HK-2 (cell line): ENCODE measurements at regions not wholly inside any gene's neighbourhood (a gene's known extent, or its start where the extent isn't known, plus 50 kb on each side); places are given as distances from the start of the nearest gene placed in this dataset.

ENCODE experiments used
- DNase-seq: peaks from one replicate; pipeline ENCODE4 v3.0.0-alpha.2; 2018; ENCODE audit not compliant: unreplicated experiment

DNA sequence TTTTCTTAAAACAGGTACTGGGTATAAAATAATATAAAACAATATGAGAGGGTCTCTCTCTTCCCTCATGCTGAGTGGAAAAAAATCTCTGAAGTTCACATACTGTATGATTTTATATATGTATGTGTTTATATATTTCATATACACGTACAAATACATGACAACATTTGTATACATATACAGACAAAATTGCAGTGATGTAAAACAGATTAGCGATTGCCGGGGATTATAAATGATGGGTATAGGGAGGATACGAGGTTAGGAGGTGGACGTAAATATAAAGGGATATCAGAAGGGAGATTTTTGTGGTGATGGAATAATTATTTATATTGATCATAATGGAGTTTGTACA is 194.8 kb upstream of the PRSS16 start:
- DNase-seq = no peak

GRCh38 chr6:27053738-27054137 is 193.8 kb upstream of the PRSS16 start:
- no peak for DNase-seq

GRCh38 chr6:27056615-27057014 is 190.9 kb upstream of the PRSS16 start:
- DNase-seq = no peak

DNA sequence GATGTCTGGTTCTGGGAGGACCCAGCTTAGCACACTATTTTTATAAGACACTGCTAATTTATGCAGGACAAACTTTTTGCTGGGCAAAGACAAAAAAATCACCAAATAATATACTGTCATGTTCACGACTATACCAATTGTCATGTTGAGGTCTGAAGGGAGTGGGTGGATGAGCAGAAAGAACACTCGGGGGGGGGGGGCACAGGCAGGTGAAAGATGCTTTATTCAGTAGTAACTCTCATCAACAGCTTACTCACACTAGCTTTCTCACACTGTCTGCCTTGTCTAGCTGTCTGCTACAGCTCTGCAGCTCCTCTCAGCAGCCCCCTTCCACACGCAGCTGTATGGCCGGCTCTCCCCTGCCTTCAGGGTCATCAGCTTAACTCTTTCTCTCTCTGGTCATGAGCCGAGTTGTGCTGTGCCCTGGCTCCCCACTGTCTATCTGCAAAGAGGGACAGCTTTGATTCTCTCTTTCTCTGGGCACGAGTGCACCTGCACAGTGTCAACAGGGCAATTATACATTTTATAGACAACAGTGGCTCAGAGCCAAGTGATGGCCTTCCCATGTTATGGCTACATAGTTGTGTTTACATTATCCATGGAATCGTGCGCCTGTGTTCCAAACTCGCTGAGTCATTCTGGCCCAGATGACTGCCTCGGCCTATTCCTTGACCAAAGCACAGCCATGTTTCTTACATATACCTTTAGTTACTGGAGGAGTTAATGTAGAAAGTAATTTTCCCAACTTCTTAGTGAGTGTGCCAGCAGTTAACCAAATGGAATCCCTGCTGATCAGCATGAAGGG is 187.7 kb upstream of the PRSS16 start:
- no peak for DNase-seq

DNA sequence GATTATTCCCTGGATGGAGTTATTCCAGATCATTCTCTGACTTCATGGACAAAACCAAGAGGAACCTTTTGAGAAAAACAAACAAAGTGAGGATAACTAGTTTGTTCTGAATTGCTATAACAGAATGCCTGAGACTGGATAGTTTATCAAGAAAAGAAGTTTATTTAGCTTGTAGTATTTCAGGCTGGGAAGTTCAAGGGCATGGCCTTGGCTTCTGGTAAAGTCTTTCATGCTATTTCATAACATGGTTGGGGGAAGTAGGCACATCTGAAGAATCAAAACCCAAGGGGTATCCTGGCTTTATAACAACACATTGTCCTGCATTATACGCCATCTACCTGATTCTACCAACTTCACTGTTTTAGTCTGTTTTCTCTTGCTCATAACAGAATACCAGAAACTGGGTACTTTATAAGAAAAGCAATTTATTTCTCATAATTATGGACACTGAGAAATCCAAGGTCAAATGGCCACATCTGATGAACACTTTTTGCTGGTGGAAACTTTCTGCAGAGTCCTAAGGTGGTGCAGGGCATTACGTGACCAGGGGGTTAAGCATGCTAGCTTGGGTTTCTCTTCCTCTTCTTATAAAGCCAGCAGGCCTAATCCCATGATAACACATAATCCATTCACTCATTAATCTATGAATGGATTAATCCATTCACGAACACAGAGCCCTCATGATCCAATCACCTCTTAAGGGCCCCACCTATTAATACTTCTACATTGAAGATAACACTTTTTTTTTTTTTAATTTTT is 186.1 kb upstream of the PRSS16 start:
- no peak for DNase-seq

- no peak for DNase-seq
Observed at GRCh38 chr6:27062755-27063154, 184.7 kb upstream of the PRSS16 start.

- DNase-seq = no peak
Observed at GRCh38 chr6:27065183-27065582, 182.3 kb upstream of the PRSS16 start.

DNA sequence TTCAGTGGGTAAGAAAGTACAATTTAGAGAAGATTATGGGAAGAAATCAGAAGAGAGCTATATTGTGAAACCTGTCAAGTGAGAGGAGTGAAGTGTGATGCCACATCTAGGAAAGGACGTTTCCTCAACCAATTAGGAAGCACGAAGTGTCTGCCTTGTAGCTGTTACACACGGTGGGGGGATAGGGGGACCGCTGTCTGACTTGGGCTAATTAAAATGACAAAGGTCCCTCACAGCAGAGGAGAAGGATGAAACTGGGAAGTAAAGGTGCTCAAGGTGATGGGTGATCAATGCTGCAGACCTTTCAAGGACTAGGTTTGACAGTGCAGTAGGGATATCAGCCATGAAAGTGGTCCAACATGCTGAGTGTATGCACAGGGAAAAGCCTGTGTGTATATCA is 181.1 kb upstream of the PRSS16 start:
- DNase-seq = no peak

GRCh38 chr6:27066802-27067201 is 180.7 kb upstream of the PRSS16 start:
- DNase-seq = no peak

DNA sequence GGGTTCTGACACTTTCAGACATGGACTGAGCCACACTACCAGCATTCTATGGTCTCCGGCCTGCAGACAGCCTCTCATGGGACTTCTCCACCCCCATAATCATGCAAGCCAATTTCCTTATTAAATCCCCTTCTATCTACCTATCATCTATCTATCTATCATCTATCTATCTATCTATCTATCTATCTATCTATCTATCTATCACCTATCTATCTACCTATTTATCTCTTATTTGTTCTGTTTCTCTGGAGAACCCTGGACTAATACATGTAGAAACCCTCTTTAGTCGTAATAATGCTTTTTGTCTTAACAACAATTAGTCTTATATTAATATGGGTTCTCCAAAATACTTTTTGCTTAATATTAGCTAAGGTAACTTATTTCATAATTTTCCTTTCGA is 174.1 kb upstream of the PRSS16 start:
- DNase-seq = no peak

DNA sequence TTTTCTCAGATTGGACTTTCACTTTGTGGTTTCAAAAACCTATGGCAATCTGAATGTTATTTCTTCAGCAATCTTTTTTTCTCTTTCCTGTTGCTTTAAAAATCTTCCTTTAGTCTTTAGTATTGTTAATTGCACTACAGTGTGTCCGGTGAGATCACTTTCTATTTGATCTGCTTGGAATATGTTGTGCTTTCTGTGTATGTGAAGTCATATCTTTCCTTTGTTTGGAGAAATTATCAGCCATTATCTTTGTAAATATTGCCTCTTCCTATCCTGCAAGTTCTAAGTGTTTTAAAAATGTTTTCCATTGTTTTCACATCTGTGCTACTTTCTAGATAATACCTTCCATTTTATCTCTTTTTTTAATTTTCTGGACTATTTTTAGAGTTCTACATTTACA is 171.4 kb upstream of the PRSS16 start:
- DNase-seq = no peak

DNA sequence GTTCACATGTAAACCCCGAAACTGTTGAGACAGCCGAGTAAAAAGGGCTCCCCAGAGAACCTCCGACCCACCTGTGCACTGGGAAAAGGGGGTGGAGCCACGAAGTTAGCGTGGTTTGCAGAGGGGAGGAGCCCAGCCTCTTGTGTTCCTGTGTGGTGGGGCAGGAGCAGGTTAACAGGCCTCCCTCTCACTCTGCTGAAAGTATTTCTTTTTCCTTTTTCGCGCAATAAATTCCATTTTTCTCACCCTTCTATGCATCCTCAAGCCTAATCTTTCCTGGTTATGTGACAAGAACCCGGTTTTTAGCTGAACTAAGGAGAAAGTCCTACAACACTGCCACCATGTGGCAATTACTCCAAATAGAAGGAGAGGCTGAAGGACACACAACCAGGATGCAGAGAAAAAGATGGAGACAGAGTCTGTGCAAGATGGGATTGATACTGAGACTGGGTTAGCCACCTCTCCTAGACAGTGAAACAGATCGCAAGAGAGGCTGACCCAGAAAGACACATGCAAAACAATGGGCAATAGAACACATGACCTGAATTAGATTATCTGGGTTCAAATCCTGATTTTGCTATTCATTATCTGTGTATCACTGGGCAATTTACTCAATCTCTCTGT is 168.7 kb upstream of the PRSS16 start:
- DNase-seq = peak; percentile 35

- DNase-seq = no peak
Observed at GRCh38 chr6:27081188-27081587, 166.3 kb upstream of the PRSS16 start.

GRCh38 chr6:27081931-27082330 is 165.6 kb upstream of the PRSS16 start:
- DNase-seq = no peak

- no peak for DNase-seq
Observed at GRCh38 chr6:27088068-27088467, 159.4 kb upstream of the PRSS16 start.

- peak; percentile 67 for DNase-seq
Observed at GRCh38 chr6:27091661-27092315, 155.7 kb upstream of the PRSS16 start.

DNA sequence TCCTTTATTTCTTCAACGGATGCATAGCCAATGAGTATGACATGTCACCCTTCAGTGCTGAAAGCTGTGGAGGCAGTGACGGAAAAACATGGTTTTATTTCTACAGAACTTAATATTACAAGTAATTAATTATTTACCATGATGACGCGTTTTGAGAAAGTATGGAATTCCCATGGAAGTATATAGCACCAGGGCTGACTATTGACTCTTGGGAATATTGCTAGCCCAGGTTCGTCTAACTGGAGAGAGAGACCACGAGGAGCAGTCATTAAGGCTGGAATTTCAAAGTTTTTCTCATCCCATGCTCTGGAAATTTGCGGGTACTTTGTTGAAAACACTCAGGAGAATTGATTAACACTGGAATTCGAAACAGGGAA is 155.2 kb upstream of the PRSS16 start:
- DNase-seq = no peak

DNA sequence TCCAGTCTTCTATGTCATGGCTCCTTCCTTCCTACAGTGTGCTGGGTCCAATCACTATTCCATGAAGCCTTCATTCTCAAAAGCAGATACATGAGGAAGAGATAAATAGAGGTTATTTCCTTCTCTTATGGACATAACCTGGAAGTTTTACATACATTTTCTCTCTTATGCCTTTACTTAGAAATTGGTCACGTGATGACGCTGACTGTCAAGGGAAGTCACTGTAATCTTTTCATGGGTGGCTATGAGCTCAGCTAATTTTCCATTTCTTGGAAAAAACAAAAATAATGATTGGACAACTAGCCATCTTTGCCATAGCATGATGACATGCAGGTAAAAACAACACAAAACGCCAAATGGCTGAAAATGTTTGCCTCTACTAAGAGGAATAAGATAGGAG is 151.6 kb upstream of the PRSS16 start:
- no peak for DNase-seq

DNA sequence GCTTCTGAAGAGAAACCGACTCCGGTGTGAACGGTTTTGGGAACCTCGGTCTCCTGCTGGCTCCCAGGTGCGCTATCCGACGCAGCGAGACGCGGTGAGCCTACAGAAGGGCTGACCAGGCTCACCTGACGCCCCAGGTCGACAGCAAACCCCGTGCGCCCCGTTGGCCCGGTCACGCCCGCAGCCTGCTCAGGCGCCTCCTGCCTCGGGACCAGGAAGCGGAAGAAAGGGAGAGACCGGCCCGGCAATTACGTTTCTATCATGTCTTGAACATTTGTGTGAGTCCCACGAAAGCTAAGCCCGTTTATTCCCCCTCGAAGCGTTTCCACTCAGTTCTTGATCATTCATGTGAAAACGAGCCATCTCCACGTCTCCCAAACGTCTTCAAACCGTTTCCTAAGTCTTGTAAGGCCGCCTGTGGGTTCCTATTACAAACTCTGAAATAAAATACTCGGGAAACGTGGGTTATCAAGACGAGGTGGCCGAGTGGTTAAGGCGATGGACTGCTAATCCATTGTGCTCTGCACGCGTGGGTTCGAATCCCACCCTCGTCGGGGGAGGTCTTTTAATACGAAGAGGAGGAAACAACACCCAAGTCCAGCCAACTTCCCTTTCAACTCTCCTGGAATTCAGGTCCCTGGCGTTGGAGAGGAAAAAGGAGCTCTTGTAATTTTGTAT is 150.5 kb upstream of the PRSS16 start:
- peak; percentile 82 for DNase-seq

- no peak for DNase-seq
Observed at GRCh38 chr6:27098956-27099355, 148.5 kb upstream of the PRSS16 start.

DNA sequence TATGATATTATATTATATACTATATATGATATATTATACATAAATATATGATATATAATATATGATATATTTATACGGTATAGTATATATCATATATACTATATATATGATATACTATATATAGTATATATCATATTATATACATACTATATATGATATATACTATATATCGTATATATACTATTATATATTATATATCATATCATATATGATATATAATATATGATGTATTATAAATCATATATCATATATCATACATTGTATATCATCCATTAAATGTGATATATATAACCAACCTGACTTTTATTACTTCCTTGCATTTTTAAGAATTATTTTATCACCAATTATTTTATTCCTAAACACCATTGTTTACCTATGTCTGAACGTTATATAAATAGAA is 146.6 kb upstream of the PRSS16 start:
- DNase-seq = no peak

GRCh38 chr6:27101824-27102223 is 145.7 kb upstream of the PRSS16 start:
- DNase-seq = no peak
